GM13977 (cell line): ENCODE measurements at regions not wholly inside any gene's neighbourhood (a gene's known extent, or its start where the extent isn't known, plus 50 kb on each side); places are given as distances from the start of the nearest gene placed in this dataset.

Experiments
- DNase-seq: peaks from one replicate; pipeline ENCODE4 v3.0.0; 2012; ENCODE audit warnings: low spot score
- in situ Hi-C: fragments of 300-500 bp; cut with MboI; formaldehyde crosslinking; loops from one replicate; pipeline ENCODE4 v1.12.0; 2022; ENCODE audit warnings: low sequenced_read_pairs, low pct_unique_long_range_greater_than_20kb, mixed read lengths, inconsistent platforms; ENCODE audit not compliant: unreplicated experiment
- TF ChIP-seq, protein P1 (sequence below): IDR thresholded peaks from 2 replicates; pipeline ENCODE4 v1.5.1; 2012; ENCODE audit warnings: mild to moderate bottlenecking, control low read depth; ENCODE audit not compliant: insufficient read depth; ENCODE audit errors: extremely low read depth, missing control alignments

DNA sequence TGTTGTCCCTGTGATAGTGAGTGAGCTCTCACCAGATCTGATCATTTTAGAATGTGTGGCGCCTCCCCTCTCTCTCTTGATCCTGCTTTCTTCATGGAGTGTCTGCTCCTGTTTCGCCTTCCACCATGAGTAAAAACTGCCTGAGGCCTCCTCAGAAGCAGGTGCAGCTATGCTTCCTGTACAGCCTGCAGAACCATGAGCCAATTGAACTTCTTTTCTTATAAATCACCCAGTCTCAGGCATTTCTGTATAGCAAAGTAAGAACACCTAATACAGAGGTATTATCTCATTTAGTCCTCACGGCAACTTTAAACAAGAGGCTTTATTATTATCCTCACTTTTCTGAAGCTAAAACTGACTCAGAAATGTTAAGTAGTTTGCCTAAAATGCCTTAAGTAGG lies 81.3 kb upstream of the BTG1 start:
- DNase-seq, result no peak
- TF ChIP-seq, protein P1, sequence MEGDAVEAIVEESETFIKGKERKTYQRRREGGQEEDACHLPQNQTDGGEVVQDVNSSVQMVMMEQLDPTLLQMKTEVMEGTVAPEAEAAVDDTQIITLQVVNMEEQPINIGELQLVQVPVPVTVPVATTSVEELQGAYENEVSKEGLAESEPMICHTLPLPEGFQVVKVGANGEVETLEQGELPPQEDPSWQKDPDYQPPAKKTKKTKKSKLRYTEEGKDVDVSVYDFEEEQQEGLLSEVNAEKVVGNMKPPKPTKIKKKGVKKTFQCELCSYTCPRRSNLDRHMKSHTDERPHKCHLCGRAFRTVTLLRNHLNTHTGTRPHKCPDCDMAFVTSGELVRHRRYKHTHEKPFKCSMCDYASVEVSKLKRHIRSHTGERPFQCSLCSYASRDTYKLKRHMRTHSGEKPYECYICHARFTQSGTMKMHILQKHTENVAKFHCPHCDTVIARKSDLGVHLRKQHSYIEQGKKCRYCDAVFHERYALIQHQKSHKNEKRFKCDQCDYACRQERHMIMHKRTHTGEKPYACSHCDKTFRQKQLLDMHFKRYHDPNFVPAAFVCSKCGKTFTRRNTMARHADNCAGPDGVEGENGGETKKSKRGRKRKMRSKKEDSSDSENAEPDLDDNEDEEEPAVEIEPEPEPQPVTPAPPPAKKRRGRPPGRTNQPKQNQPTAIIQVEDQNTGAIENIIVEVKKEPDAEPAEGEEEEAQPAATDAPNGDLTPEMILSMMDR, result no peak
- in situ Hi-C loops, result no loop called here

DNA sequence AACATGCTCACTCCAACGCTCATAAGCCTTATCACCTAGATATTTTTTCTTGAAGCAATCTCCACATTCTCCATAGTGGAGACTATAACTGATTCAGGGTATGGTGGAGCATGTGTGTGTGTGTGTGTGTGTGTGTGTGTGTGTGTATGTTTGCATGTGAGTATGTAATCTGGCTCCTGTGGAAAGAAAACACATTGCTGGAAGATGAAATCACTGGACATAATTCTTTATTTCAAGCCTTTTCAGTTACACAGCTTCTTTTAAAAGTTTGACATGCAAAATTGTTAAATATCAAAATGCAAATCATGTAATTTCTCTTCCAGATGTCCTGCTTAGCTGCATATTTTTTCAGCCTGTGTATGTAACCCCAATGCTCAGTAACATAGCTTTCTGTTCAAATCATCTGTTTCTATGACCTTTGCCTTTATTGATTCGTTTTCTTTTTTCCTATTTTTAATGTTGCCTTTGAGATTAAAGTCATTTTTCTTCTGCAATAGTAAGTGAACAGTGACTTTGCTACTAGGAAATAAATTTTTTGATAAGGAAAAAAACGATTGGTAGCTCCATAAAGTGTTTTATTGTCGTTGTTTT lies 80.5 kb upstream of the BTG1 start:
- in situ Hi-C loops, result no loop called here
- no peak for DNase-seq
- TF ChIP-seq, protein P1, result no peak

DNA sequence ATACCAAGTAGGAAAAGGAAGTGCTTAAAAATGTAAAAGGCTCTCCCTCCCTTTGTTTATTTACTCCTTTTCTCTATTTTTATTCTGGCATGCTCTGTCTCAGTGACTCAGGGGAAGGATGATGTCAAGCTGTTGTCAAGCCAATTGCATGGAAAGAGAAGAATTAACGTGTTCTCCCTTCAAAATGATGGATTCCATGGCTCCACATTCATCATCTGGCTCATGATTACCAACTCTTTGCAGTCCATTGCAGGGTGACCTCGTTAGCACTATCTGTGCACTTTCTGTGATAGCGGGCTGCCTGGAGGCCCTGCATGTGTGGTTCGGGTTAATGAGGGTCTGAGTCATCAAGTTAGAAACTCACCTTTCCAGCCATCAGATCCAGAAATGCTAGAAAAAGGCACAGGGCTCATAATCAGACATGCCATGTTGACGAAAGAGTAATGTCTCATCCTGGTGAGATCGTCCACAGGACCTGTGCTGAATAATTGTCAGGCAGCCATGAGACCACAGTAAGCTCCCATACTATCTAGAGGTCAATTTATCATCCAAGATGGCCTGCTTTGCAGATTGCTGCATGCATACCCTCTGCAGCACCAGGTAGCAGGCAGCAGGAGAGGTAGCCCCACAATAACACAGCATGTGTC lies 79.2 kb upstream of the BTG1 start:
- in situ Hi-C loops, result no loop called here
- TF ChIP-seq, protein P1, result no peak
- DNase-seq, result no peak

DNA sequence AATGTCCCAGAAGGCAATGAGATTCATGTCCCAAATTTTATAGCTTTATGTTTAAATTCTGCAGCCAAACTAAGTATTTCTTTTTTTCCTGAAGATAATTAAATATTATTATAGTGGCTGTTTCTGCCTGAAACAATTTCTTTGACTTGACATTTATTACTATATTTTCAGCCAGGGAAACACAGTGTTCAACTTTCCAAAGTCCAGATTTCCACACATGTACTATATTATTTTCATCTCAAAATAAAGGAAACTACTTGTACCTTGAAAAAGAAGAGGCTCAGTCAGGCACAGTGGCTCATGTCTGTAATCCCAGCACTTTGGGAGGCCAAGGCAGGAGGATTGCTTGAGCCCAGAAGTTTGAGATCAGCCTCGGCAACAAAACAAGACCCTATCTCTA lies 77.8 kb upstream of the BTG1 start:
- TF ChIP-seq, protein P1, result no peak
- no peak for DNase-seq
- in situ Hi-C loops, result no loop called here

DNA sequence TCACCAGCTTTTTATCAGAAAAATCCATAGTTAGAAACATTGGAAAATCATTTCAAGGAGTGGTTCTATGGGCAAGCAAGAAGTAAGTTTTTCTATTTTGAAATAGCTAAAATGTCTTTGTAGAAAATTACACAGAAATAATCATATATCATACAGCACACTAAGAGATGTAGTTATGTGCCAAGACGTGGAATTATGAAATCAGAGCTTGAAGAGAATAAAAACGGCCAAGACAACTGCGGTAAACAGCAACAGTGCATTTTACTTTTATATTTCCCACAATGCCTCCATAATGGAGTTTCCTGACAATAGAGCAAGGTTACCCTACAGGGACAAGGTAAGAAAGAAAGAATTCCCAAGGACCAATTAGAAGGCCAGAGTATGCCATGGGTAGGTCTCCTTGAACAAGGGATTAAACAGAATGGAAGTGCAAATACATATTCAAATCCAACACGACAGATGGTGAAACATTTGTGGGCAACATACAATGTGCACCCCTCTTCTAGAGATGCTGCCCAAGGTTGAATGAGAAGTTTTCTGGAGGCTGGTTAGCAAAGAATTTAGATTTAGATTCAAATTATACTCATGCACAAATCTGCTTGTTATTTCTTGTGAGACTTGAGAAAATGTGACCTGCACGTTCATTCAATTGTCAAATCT lies 76.1 kb upstream of the BTG1 start:
- in situ Hi-C loops, result no loop called here
- TF ChIP-seq, protein P1, result no peak
- DNase-seq, result no peak

DNA sequence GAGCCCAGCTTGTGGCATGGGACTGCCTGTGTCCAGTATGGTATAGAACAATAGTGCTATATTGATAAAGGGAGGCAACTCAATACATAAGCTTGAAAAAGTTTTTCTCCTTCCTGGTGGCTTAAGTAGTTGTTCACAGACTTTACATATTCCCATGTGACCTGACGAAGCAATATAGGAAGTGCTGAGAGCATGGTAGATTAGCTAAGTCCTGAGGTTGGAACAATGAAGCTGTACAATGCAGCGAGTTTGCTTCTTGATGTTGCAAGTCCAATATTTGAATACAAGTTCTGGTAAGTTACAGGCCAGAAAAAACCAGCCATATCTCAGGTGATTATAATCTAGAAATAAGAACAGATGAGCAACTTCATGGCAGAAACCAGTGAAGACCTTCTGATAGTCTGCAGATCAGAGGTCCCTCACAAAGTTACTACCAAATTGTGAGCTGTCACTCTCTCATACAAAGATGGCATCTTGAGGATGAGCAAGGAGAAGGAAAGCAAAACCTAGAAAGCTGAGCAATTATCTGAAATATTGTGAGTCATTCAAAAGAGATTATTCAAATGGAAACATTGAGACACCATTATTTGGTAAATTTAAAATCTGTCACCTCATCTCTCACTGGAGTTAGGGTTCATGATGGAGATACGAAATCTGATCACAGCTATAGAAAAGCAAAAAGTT lies 72.9 kb upstream of the BTG1 start:
- in situ Hi-C loops, result no loop called here
- DNase-seq, result peak; percentile 20
- TF ChIP-seq, protein P1, result no peak
